CD14-positive monocyte (primary cell): ENCODE measurements at regions not wholly inside any gene's neighbourhood (a gene's known extent, or its start where the extent isn't known, plus 50 kb on each side); places are given as distances from the start of the nearest gene placed in this dataset.

Experiments used
- DNase-seq, 3 donors: peaks; one replicate each; pipeline ENCODE4 v3.0.0-alpha.2; 2011 to 2022
- H2AFZ ChIP-seq: 2 replicates; pipeline ENCODE4 v1.6.0; 2012; ENCODE audit warnings: mild to moderate bottlenecking, low read depth, low read length, inconsistent platforms; ENCODE audit not compliant: insufficient read depth, poor library complexity, severe bottlenecking
- H3K27ac ChIP-seq, 2 donors: 1 replicate in 1 of 2; 2 replicates in 1 of 2; pipeline ENCODE4 v1.5.1; 2012 to 2013; ENCODE audit warnings: low read length in 2 of 2, control low read depth in 1 of 2, inconsistent platforms in 1 of 2, low read depth in 1 of 2, mild to moderate bottlenecking in 1 of 2
- H3K27me3 ChIP-seq, 2 donors: one replicate each; pipeline versions ENCODE4 v1.6.0 to v1.6.1; 2011 to 2013; ENCODE audit warnings: low read length in 2 of 2; ENCODE audit not compliant: control insufficient read depth in 2 of 2, insufficient read depth in 2 of 2
- H3K36me3 ChIP-seq, 2 donors: replicated peaks in 1 of 2; 1 replicate in 1 of 2; 2 replicates in 1 of 2; pipeline versions ENCODE4 v1.5.1 to v1.6.1; 2012 to 2013; ENCODE audit warnings: low read length in 2 of 2, control low read depth in 1 of 2, inconsistent platforms in 1 of 2, mild to moderate bottlenecking in 1 of 2; ENCODE audit not compliant: insufficient read depth in 2 of 2, control insufficient read depth in 1 of 2
- H3K4me1 ChIP-seq, 2 donors: 1 replicate in 1 of 2; 2 replicates in 1 of 2; pipeline versions ENCODE4 v1.5.1 to v1.6.1; 2012 to 2013; ENCODE audit warnings: low read length in 2 of 2, control low read depth in 1 of 2, inconsistent platforms in 1 of 2, mild to moderate bottlenecking in 1 of 2, moderate library complexity in 1 of 2; ENCODE audit not compliant: insufficient read depth in 2 of 2, control insufficient read depth in 1 of 2
- H3K4me2 ChIP-seq: replicated peaks from 2 replicates; pipeline ENCODE3; 2012; ENCODE audit warnings: low read length, moderate library complexity, mild to moderate bottlenecking; ENCODE audit not compliant: poor library complexity, severe bottlenecking; ENCODE audit errors: extremely low read depth
- H3K4me3 ChIP-seq, 3 experiments: fragments of 200-600 bp in 1 of 3; sonication (generic) in 1 of 3; replicated peaks in 1 of 3; 1 replicate in 2 of 3; 2 replicates in 1 of 3; pipeline ENCODE4 v1.5.1; 2011 to 2013; ENCODE audit warnings: low read length in 3 of 3, mild to moderate bottlenecking in 3 of 3, control low read depth in 2 of 3, low read depth in 2 of 3, inconsistent platforms in 1 of 3, moderate library complexity in 1 of 3
- H3K79me2 ChIP-seq: 2 replicates; pipeline ENCODE4 v1.6.0; 2012; ENCODE audit warnings: mild to moderate bottlenecking, control low read depth, inconsistent platforms, low read length, moderate library complexity; ENCODE audit not compliant: insufficient read depth
- H3K9ac ChIP-seq: 2 replicates; pipeline ENCODE4 v1.6.0; 2017; ENCODE audit warnings: low read length, mild to moderate bottlenecking; ENCODE audit not compliant: insufficient read depth, poor library complexity, severe bottlenecking
- H3K9me3 ChIP-seq, 2 donors: replicated peaks in 1 of 2; 1 replicate in 1 of 2; 2 replicates in 1 of 2; pipeline versions ENCODE4 v1.5.1 to v1.6.1; 2012 to 2013; ENCODE audit warnings: low read length in 2 of 2, control low read depth in 1 of 2; ENCODE audit not compliant: control insufficient read depth in 1 of 2, insufficient read depth in 1 of 2
- H4K20me1 ChIP-seq: 2 replicates; pipeline ENCODE4 v1.6.0; 2012; ENCODE audit warnings: mild to moderate bottlenecking, low read length, control low read depth, moderate library complexity; ENCODE audit not compliant: insufficient read depth
- H3K27ac Mint-ChIP-seq, 7 donors: one replicate each; pipeline ENCODE4 v1.8.0; 2020; ENCODE audit warnings: mild to moderate bottlenecking in 7 of 7, mixed read lengths in 7 of 7, moderate library complexity in 6 of 7, inconsistent platforms in 2 of 7
- H3K27me3 Mint-ChIP-seq, 3 donors: one replicate each; pipeline ENCODE4 v1.8.0; 2021 to 2022; ENCODE audit warnings: low read depth in 3 of 3, mild to moderate bottlenecking in 3 of 3, mixed read lengths in 3 of 3, moderate library complexity in 3 of 3, inconsistent platforms in 1 of 3
- H3K36me3 Mint-ChIP-seq, 2 donors: one replicate each; pipeline ENCODE4 v1.8.0; 2020; ENCODE audit warnings: mixed read lengths in 2 of 2, inconsistent platforms in 1 of 2, mild to moderate bottlenecking in 1 of 2
- H3K4me1 Mint-ChIP-seq: one replicate; pipeline ENCODE4 v1.8.0; 2020; ENCODE audit warnings: mild to moderate bottlenecking, mixed read lengths
- H3K4me3 Mint-ChIP-seq, 2 donors: one replicate each; pipeline ENCODE4 v1.8.0; 2020; ENCODE audit warnings: mild to moderate bottlenecking in 2 of 2, mixed read lengths in 2 of 2, moderate library complexity in 1 of 2
- H3K9me3 Mint-ChIP-seq, 7 donors: one replicate each; pipeline ENCODE4 v1.8.0; 2020 to 2022; ENCODE audit warnings: mixed read lengths in 7 of 7, mild to moderate bottlenecking in 6 of 7, moderate library complexity in 6 of 7, inconsistent platforms in 2 of 7
- WGBS: methylation state at CpG from one replicate; pipeline ENCODE4 v1.1.5; 2013; ENCODE audit warnings: missing lambda C conversion rate; ENCODE audit not compliant: insufficient coverage; 5-methylcytosine and 5-hydroxymethylcytosine counted together
- intact Hi-C, 2 donors: fragments of 100-400 bp; cut with micrococcal nuclease; formaldehyde crosslinking; loops; one replicate each; pipeline versions ENCODE4 v1.15.0 to v1.15.1; 2023
- TF ChIP-seq, protein P1 (sequence below): fragments of 200-600 bp; IDR thresholded peaks from one replicate; pipeline ENCODE4 v1.8.0; 2022; ENCODE audit warnings: antibody characterized with exemption, mild to moderate bottlenecking

DNA sequence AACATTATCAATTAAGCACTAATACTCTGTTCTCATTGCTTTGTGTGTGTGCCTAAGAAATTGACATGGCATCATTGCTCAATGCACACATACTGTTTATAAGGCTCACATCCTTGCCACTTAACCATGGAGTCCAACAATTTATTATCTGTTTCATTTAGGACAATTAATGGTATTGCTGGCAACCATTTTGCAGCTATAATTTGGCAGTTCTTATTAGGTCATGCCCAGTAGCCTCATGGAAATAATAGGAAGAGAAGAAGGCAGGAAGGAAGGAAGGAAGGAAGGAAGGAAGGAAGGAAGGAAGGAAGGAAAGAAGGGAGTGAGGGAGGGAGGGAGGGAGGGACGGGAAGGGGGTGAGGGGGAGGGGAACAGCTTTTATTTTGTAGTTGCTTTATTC is 285.5 kb upstream of the SLC24A2 start:
- Histone ChIP-seq H3K4me2 (no peak overlapping the region), H3K36me3 (no peaks in the 10 kb centered on the region), H4K20me1 (no peaks in the 10 kb centered on the region), H3K79me2 (no peaks in the 10 kb centered on the region), H3K27me3 (no peaks in the 10 kb centered on the region), H3K9ac (no peak overlapping the region), H3K27ac (no peak overlapping the region), H3K9me3 (peaks cover 0 to 4% of the 10 kb centered on the region in 2 donors), H3K4me1 (no peaks in the 10 kb centered on the region), H2AFZ (no peak overlapping the region), H3K4me3 (no peak overlapping the region)
- TF ChIP-seq, protein P1, sequence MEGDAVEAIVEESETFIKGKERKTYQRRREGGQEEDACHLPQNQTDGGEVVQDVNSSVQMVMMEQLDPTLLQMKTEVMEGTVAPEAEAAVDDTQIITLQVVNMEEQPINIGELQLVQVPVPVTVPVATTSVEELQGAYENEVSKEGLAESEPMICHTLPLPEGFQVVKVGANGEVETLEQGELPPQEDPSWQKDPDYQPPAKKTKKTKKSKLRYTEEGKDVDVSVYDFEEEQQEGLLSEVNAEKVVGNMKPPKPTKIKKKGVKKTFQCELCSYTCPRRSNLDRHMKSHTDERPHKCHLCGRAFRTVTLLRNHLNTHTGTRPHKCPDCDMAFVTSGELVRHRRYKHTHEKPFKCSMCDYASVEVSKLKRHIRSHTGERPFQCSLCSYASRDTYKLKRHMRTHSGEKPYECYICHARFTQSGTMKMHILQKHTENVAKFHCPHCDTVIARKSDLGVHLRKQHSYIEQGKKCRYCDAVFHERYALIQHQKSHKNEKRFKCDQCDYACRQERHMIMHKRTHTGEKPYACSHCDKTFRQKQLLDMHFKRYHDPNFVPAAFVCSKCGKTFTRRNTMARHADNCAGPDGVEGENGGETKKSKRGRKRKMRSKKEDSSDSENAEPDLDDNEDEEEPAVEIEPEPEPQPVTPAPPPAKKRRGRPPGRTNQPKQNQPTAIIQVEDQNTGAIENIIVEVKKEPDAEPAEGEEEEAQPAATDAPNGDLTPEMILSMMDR, result no peak
- Mint-ChIP-seq H3K4me1 (no peaks in the 10 kb centered on the region), H3K4me3 (no peak overlapping the region), H3K9me3 (peaks cover 0 to 4% (median 1%) of the 10 kb centered on the region in 7 donors), H3K36me3 (no peaks in the 10 kb centered on the region), H3K27ac (no peak overlapping the region), H3K27me3 (peaks cover 0 to 3% (median 0%) of the 10 kb centered on the region in 3 donors)
- no peak for DNase-seq
- WGBS, result no CpG with 5 or more reads among the region's 1 CpG
- intact Hi-C loops, result no loop called here

DNA sequence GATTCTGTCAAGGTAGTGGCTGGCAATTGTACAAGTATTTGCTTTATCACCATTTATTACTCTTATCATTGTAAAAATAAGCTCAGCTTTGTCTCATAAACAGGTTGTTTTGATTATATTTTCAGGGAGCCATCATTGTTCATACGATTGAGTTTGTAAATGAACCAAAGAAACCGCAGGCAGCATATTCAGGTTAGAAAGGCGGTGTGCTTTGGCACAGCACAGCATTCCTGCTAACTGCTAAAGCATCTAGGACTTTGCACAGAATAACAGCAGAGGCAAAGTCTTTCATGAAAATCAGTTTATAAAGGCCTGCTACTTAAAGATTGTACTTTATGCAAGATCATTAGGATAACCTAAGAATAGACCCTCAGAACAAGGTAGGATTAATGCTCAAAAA is 281.5 kb upstream of the SLC24A2 start:
- DNase-seq, result no peak
- no peak overlapping the region for H2AFZ ChIP-seq
- no peaks in the 10 kb centered on the region for H3K4me1 ChIP-seq
- peaks cover 0 to 2% (median 0%) of the 10 kb centered on the region in 3 donors for H3K27me3 Mint-ChIP-seq
- H3K9ac ChIP-seq, result no peak overlapping the region
- no peak overlapping the region for H3K4me2 ChIP-seq
- no peak overlapping the region for H3K27ac ChIP-seq
- TF ChIP-seq, protein P1, result no peak
- WGBS, result 96% methylated on average over 3 of the region's 3 CpGs
- H3K4me1 Mint-ChIP-seq, result no peaks in the 10 kb centered on the region
- no peaks in the 10 kb centered on the region for H3K36me3 ChIP-seq
- no peak overlapping the region for H3K4me3 ChIP-seq
- H3K4me3 Mint-ChIP-seq, result no peak overlapping the region
- peaks cover 0 to 4% of the 10 kb centered on the region in 2 donors for H3K9me3 ChIP-seq
- intact Hi-C loops, result no loop called here
- no peak overlapping the region for H3K27ac Mint-ChIP-seq
- no peaks in the 10 kb centered on the region for H3K79me2 ChIP-seq
- H3K27me3 ChIP-seq, result no peaks in the 10 kb centered on the region
- H4K20me1 ChIP-seq, result no peaks in the 10 kb centered on the region
- no peaks in the 10 kb centered on the region for H3K36me3 Mint-ChIP-seq
- peaks cover 0 to 6% (median 2%) of the 10 kb centered on the region in 7 donors for H3K9me3 Mint-ChIP-seq
